ENCODE measurements at regions not wholly inside any gene's neighbourhood (a gene's known extent, or its start where the extent isn't known, plus 50 kb on each side); places are given as distances from the start of the nearest gene placed in this dataset.

- DNase-seq (ENCODE audit: low read depth), result no peak
- TF ChIP-seq CTCF (conservative IDR thresholded peaks at IDR 0.05; ENCODE audit: low read length), result no peak
- H3K4me3 ChIP-seq (ENCODE audit: low read length), result no peak overlapping the region
These were observed 73.4 kb downstream of the FOXD1 start for GRCh38 chr5:73375191-73375545.

GRCh38 chr5:73374520-73375190 lies 73.9 kb downstream of the FOXD1 start:
- DNase-seq (ENCODE audit: low read depth), result peak; percentile 83
- no peak for TF ChIP-seq CTCF (conservative IDR thresholded peaks at IDR 0.05; ENCODE audit: low read length)

GRCh38 chr5:73373814-73374510 lies 74.6 kb downstream of the FOXD1 start:
- no peak overlapping the region for H3K4me3 ChIP-seq (ENCODE audit: low read length)
- DNase-seq (ENCODE audit: low read depth), result peak; percentile 86
- TF ChIP-seq CTCF (conservative IDR thresholded peaks at IDR 0.05; ENCODE audit: low read length), result no peak

More at GRCh38 chr5:73374520-73375190, 73.9 kb downstream of the FOXD1 start:
- no peak overlapping the region for H3K4me3 ChIP-seq (ENCODE audit: low read length)

- peak overlapping the region; percentile 7; the same call in 1 of the 2 replicates for H3K4me3 ChIP-seq (ENCODE audit: low read length)
- no peak for TF ChIP-seq CTCF (conservative IDR thresholded peaks at IDR 0.05; ENCODE audit: low read length)
- DNase-seq (ENCODE audit: low read depth), result peak; percentile 89
These were observed 77.7 kb downstream of the FOXD1 start for GRCh38 chr5:73370640-73371583.

GRCh38 chr5:73370095-73370494 lies 78.5 kb downstream of the FOXD1 start:
- no peak for TF ChIP-seq CTCF (conservative IDR thresholded peaks at IDR 0.05; ENCODE audit: low read length)
- no peak for DNase-seq (ENCODE audit: low read depth)
- no peak overlapping the region for H3K4me3 ChIP-seq (ENCODE audit: low read length)

GRCh38 chr5:73369278-73369677 lies 79.3 kb downstream of the FOXD1 start:
- DNase-seq (ENCODE audit: low read depth), result peak; percentile 88
- no peak overlapping the region for H3K4me3 ChIP-seq (ENCODE audit: low read length)
- no peak for TF ChIP-seq CTCF (conservative IDR thresholded peaks at IDR 0.05; ENCODE audit: low read length)
